C4-2B (cell line): ENCODE measurements at regions not wholly inside any gene's neighbourhood (a gene's known extent, or its start where the extent isn't known, plus 50 kb on each side); places are given as distances from the start of the nearest gene placed in this dataset.

Experiments used
- ZFX ChIP-seq: fragments of 450-650 bp; IDR thresholded peaks from 2 replicates; pipeline ENCODE4 v1.6.1; 2017
- TF ChIP-seq, protein P1 (sequence below): fragments of 450-650 bp; conservative IDR thresholded peaks from 2 replicates; pipeline ENCODE4 v1.5.1; 2017; ENCODE audit warnings: mild to moderate bottlenecking

DNA sequence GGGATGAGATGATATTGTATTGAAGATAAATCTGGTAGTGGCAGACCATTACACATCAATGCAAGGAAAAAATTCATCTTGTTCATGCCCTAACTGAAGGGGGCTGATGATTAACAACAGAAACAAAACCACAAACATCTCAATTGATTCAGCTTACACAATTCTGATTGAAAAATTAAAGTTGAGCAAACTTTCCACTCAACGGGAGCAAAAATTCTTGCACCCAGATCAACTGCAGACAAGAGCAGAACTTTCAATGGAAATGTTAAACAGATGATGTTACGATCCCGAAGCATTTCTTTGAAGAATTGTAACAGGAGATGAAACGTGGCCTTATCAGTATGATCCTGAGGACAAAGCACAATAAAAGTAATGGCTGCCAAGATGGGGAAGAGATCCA is 172.4 kb upstream of the SOX5 start:
- TF ChIP-seq, protein P1, sequence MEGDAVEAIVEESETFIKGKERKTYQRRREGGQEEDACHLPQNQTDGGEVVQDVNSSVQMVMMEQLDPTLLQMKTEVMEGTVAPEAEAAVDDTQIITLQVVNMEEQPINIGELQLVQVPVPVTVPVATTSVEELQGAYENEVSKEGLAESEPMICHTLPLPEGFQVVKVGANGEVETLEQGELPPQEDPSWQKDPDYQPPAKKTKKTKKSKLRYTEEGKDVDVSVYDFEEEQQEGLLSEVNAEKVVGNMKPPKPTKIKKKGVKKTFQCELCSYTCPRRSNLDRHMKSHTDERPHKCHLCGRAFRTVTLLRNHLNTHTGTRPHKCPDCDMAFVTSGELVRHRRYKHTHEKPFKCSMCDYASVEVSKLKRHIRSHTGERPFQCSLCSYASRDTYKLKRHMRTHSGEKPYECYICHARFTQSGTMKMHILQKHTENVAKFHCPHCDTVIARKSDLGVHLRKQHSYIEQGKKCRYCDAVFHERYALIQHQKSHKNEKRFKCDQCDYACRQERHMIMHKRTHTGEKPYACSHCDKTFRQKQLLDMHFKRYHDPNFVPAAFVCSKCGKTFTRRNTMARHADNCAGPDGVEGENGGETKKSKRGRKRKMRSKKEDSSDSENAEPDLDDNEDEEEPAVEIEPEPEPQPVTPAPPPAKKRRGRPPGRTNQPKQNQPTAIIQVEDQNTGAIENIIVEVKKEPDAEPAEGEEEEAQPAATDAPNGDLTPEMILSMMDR, result no peak
- no peak for TF ChIP-seq ZFX
